ENCODE measurements at regions not wholly inside any gene's neighbourhood (a gene's known extent, or its start where the extent isn't known, plus 50 kb on each side); places are given as distances from the start of the nearest gene placed in this dataset.
"Not testable (repeated sequence)": the region's sequence is repeated elsewhere in the genome, so short reads cannot be mapped to it uniquely, and the experiment has no call there.

DNA sequence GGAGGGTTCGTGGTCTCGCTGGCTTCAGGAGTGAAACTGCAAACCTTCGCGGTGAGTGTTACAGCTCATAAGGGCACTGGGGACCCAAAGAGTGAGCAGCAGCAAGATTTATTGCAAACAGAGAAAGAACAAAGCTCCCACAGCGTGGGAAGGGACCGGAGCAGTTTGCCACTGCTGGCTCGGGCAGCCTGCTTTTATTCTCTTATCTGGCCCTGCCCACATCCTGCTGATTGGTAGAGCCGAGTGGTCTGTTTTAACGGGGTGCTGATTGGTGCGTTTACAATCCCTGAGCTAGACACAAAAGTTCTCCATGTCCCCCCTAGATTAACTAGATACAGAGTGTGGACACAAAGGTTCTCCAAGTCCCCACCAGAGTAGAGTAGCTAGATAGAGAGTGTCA is 161.3 kb downstream of the ZIC4 start:
- TF ChIP-seq POLR2A (IDR thresholded peaks at IDR 0.05): not testable (repeated sequence)
- TF ChIP-seq, protein P1, sequence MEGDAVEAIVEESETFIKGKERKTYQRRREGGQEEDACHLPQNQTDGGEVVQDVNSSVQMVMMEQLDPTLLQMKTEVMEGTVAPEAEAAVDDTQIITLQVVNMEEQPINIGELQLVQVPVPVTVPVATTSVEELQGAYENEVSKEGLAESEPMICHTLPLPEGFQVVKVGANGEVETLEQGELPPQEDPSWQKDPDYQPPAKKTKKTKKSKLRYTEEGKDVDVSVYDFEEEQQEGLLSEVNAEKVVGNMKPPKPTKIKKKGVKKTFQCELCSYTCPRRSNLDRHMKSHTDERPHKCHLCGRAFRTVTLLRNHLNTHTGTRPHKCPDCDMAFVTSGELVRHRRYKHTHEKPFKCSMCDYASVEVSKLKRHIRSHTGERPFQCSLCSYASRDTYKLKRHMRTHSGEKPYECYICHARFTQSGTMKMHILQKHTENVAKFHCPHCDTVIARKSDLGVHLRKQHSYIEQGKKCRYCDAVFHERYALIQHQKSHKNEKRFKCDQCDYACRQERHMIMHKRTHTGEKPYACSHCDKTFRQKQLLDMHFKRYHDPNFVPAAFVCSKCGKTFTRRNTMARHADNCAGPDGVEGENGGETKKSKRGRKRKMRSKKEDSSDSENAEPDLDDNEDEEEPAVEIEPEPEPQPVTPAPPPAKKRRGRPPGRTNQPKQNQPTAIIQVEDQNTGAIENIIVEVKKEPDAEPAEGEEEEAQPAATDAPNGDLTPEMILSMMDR (IDR thresholded peaks at IDR 0.05): not testable (repeated sequence)

All from right lobe of liver (tissue), 4 donors.